Suprapubic skin (tissue), 4 donors: ENCODE measurements at regions not wholly inside any gene's neighbourhood (a gene's known extent, or its start where the extent isn't known, plus 50 kb on each side); places are given as distances from the start of the nearest gene placed in this dataset.
"Not testable (repeated sequence)": the region's sequence is repeated elsewhere in the genome, so short reads cannot be mapped to it uniquely, and the experiment has no call there.

Experiments
- DNase-seq, 2 donors: peaks; one replicate each; pipeline ENCODE4 v3.0.0-alpha.2; 2019; ENCODE audit warnings: low spot score in 2 of 2
- H3K27ac ChIP-seq: fragments of 200-600 bp; sonication (generic); one replicate; pipeline ENCODE4 v1.5.1; 2019
- H3K27me3 ChIP-seq: fragments of 200-600 bp; sonication (generic); one replicate; pipeline ENCODE4 v1.5.1; 2019
- H3K36me3 ChIP-seq: fragments of 200-600 bp; sonication (generic); one replicate; pipeline ENCODE4 v1.5.1; 2019
- H3K4me1 ChIP-seq: fragments of 200-600 bp; sonication (generic); one replicate; pipeline ENCODE4 v1.5.1; 2019
- H3K4me3 ChIP-seq: fragments of 200-600 bp; sonication (generic); one replicate; pipeline ENCODE4 v1.5.1; 2019; ENCODE audit warnings: mild to moderate bottlenecking
- H3K9me3 ChIP-seq: fragments of 200-600 bp; sonication (generic); one replicate; pipeline ENCODE4 v1.5.1; 2019
- CTCF ChIP-seq, 2 donors: fragments of 200-600 bp in 1 of 2; fragments of 450-650 bp in 1 of 2; sonication (generic) in 1 of 2; IDR thresholded peaks; one replicate each; pipeline ENCODE4 v1.5.1; 2016 to 2019; ENCODE audit warnings: antibody characterized with exemption in 2 of 2, mild to moderate bottlenecking in 1 of 2, moderate library complexity in 1 of 2
- EP300 ChIP-seq: sonication (generic); formaldehyde crosslinking; IDR thresholded peaks from one replicate; pipeline ENCODE4 v1.6.1; 2017; ENCODE audit warnings: antibody characterized with exemption
- POLR2A ChIP-seq, 2 donors: fragments of 450-650 bp; IDR thresholded peaks; one replicate each; pipeline ENCODE4 v1.6.1; 2017; ENCODE audit warnings: antibody characterized with exemption in 2 of 2, mild to moderate bottlenecking in 2 of 2, moderate library complexity in 2 of 2
- POLR2AphosphoS5 ChIP-seq, 3 donors: sonication (generic); formaldehyde crosslinking; IDR thresholded peaks; one replicate each; pipeline ENCODE4 v1.6.1; 2017; ENCODE audit warnings: antibody characterized with exemption in 3 of 3
- WGBS: methylation state at CpG from one replicate; pipeline ENCODE4 v1.1.5; 2018; 5-methylcytosine and 5-hydroxymethylcytosine counted together

- Histone ChIP-seq H3K27me3 (no peaks in the 10 kb centered on the region), H3K27ac (no peak overlapping the region), H3K4me1 (no peaks in the 10 kb centered on the region), H3K4me3 (no peak overlapping the region), H3K36me3 (no peaks in the 10 kb centered on the region), H3K9me3 (no peaks in the 10 kb centered on the region)
- no peak for DNase-seq
- TF ChIP-seq CTCF (IDR thresholded peaks at IDR 0.05) (no peak), EP300 (no peak), POLR2A (IDR thresholded peaks at IDR 0.05) (no peak), POLR2AphosphoS5 (IDR thresholded peaks at IDR 0.05) (no peak)
Measured at GRCh38 chr5:91484662-91485061, 101.5 kb upstream of the ARRDC3 start.

GRCh38 chr5:91479376-91479775 is 96.3 kb upstream of the ARRDC3 start:
- not testable (repeated sequence) for H3K4me3 ChIP-seq, H3K36me3 ChIP-seq, H3K27me3 ChIP-seq, H3K27ac ChIP-seq, DNase-seq, H3K9me3 ChIP-seq, H3K4me1 ChIP-seq
- WGBS = 78% methylated on average over 2 of the region's 2 CpGs

- DNase-seq = no peak
- no peaks in the 10 kb centered on the region for H3K27me3 ChIP-seq
- H3K9me3 ChIP-seq = no peaks in the 10 kb centered on the region
- TF ChIP-seq POLR2A (IDR thresholded peaks at IDR 0.05) = no peak
- no peak for TF ChIP-seq EP300
- no peak for TF ChIP-seq CTCF (IDR thresholded peaks at IDR 0.05)
- TF ChIP-seq POLR2AphosphoS5 (IDR thresholded peaks at IDR 0.05) = no peak
- H3K4me3 ChIP-seq = no peak overlapping the region
- H3K36me3 ChIP-seq = no peaks in the 10 kb centered on the region
- no peaks in the 10 kb centered on the region for H3K4me1 ChIP-seq
- 78% methylated on average over 2 of the region's 2 CpGs for WGBS
- no peak overlapping the region for H3K27ac ChIP-seq
Measured at GRCh38 chr5:91478096-91478495, 95.0 kb upstream of the ARRDC3 start.

- H3K4me1 ChIP-seq = no peaks in the 10 kb centered on the region
- no peaks in the 10 kb centered on the region for H3K27me3 ChIP-seq
- no peak for DNase-seq
- no peak overlapping the region for H3K4me3 ChIP-seq
- no peaks in the 10 kb centered on the region for H3K36me3 ChIP-seq
- 96% methylated on average over 3 of the region's 3 CpGs for WGBS
- H3K9me3 ChIP-seq = no peaks in the 10 kb centered on the region
- no peak for TF ChIP-seq EP300
- TF ChIP-seq POLR2AphosphoS5 (IDR thresholded peaks at IDR 0.05) = no peak
- no peak for TF ChIP-seq POLR2A (IDR thresholded peaks at IDR 0.05)
- no peak for TF ChIP-seq CTCF (IDR thresholded peaks at IDR 0.05)
- H3K27ac ChIP-seq = no peak overlapping the region
Measured at GRCh38 chr5:91477408-91477807, 94.3 kb upstream of the ARRDC3 start.

DNA sequence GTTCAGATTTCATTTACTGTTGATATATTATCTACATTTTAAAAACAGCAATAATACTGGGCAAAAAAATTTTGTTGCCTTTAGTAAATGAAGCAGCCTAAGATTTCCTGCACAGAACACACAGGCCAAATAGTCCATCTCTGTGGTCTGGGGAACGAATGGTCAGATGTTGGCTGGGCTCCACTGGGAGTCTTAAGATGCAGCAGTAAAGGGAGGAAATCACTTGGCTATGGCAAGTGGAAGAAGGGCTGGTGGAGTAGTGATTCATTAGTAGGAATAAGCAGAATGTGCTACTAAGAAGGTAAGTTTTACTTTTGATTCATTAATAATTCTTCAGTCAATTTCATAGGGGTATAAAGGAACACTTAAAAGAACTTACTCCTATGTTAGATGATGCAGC is 91.1 kb upstream of the ARRDC3 start:
- no peaks in the 10 kb centered on the region for H3K4me1 ChIP-seq
- 49% methylated on average over 1 of the region's 1 CpG for WGBS
- H3K36me3 ChIP-seq = no peaks in the 10 kb centered on the region
- H3K4me3 ChIP-seq = no peak overlapping the region
- no peaks in the 10 kb centered on the region for H3K27me3 ChIP-seq
- DNase-seq = no peak
- H3K27ac ChIP-seq = no peak overlapping the region
- H3K9me3 ChIP-seq = no peaks in the 10 kb centered on the region
- TF ChIP-seq POLR2A (IDR thresholded peaks at IDR 0.05) = no peak
- TF ChIP-seq POLR2AphosphoS5 (IDR thresholded peaks at IDR 0.05) = no peak
- no peak for TF ChIP-seq EP300
- no peak for TF ChIP-seq CTCF (IDR thresholded peaks at IDR 0.05)

DNA sequence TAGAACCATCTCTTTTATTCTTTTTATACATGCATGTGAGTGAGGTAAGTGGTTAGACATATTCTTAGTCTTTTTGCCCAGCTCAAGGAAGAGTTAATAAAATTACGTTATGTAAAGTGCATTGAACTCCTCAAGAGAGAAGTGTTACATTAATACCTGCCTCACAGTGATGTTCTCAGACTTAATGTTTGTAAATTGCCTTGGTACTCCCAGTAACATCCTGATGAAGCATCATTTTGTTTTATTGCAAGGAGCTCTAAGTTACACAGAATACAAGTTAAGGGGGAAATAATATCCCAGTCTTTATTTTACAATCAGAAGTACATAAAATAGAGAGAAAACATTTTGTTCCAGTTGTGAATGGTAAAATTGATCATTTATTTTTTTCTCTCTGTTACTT is 89.5 kb upstream of the ARRDC3 start:
- H3K27ac ChIP-seq = no peak overlapping the region
- H3K4me1 ChIP-seq = no peaks in the 10 kb centered on the region

More for the DNA sequence above, 89.5 kb upstream of the ARRDC3 start:
- H3K9me3 ChIP-seq = no peaks in the 10 kb centered on the region
- DNase-seq = no peak
- TF ChIP-seq POLR2AphosphoS5 (IDR thresholded peaks at IDR 0.05) = no peak
- TF ChIP-seq CTCF (IDR thresholded peaks at IDR 0.05) = no peak
- TF ChIP-seq POLR2A (IDR thresholded peaks at IDR 0.05) = no peak
- no peak for TF ChIP-seq EP300
- H3K36me3 ChIP-seq = no peaks in the 10 kb centered on the region
- no peaks in the 10 kb centered on the region for H3K27me3 ChIP-seq
- 78% methylated on average over 1 of the region's 1 CpG for WGBS
- H3K4me3 ChIP-seq = no peak overlapping the region
